ENCODE measurements at regions not wholly inside any gene's neighbourhood (a gene's known extent, or its start where the extent isn't known, plus 50 kb on each side); places are given as distances from the start of the nearest gene placed in this dataset.
"Not testable (repeated sequence)": the region's sequence is repeated elsewhere in the genome, so short reads cannot be mapped to it uniquely, and the experiment has no call there.

GRCh38 chr3:98688363-98688762 is 74.8 kb upstream of the ST3GAL6 start:
- H3K27ac Mint-ChIP-seq: no peak overlapping the region
- no peaks in the 10 kb centered on the region for H3K9me3 Mint-ChIP-seq
- no peak overlapping the region for H3K4me3 Mint-ChIP-seq
- H3K36me3 Mint-ChIP-seq (ENCODE audit: low read depth): no peaks in the 10 kb centered on the region
- no peaks in the 10 kb centered on the region for H3K4me1 Mint-ChIP-seq (ENCODE audit: low read depth)
- H3K27me3 Mint-ChIP-seq (ENCODE audit: insufficient read depth): no peaks in the 10 kb centered on the region
- no peak for DNase-seq (ENCODE audit: low spot score)
- intact Hi-C loops (cut with micrococcal nuclease): no loop called here

DNA sequence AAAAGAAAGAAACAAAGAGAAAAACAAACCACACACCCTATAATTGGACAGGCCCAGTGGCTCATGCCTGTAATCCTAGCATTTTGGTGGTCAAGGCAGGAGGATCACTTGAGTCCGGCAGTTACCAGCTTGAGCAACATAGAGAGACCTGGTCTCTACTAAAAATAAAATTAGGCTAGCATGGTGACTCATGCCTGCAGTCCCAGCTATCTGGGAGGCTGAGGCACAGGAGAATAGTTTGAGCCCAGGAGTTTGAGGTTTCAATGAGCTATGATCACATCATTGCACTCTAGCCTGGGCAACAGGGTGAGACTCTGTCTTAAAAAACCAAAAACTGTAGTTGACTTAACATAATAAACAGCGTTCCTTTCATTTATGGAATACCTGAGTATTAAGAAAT is 72.3 kb upstream of the ST3GAL6 start:
- DNase-seq (ENCODE audit: low spot score): no peak
- Mint-ChIP-seq H3K9me3 (no peaks in the 10 kb centered on the region), H3K27me3 (ENCODE audit: insufficient read depth) (no peaks in the 10 kb centered on the region), H3K36me3 (ENCODE audit: low read depth) (no peaks in the 10 kb centered on the region), H3K4me3 (no peak overlapping the region), H3K4me1 (ENCODE audit: low read depth) (no peaks in the 10 kb centered on the region), H3K27ac (no peak overlapping the region)
- intact Hi-C loops (cut with micrococcal nuclease): no loop called here

DNA sequence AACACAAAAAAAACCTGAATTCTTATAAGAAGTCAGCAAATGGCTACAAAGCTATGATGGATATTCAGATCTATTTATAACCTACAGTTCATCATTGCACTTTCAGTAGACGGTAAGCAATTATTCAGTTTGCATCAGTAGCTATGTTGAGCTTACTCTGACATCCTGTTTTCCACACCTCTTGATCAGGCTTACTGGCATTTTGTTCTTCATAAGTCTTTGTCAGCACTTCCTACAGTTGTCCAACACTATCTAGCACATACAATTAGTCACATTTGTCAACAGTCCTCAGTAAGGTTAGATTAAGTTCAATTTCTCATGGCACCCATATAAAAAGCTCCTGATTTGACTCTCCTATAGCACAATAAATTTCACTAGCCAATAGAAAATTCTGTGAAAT is 71.2 kb upstream of the ST3GAL6 start:
- no peak overlapping the region for H3K27ac Mint-ChIP-seq
- no peaks in the 10 kb centered on the region for H3K36me3 Mint-ChIP-seq (ENCODE audit: low read depth)
- intact Hi-C loops (cut with micrococcal nuclease): no loop called here
- no peaks in the 10 kb centered on the region for H3K27me3 Mint-ChIP-seq (ENCODE audit: insufficient read depth)
- H3K4me3 Mint-ChIP-seq: no peak overlapping the region
- no peaks in the 10 kb centered on the region for H3K4me1 Mint-ChIP-seq (ENCODE audit: low read depth)
- no peak for DNase-seq (ENCODE audit: low spot score)
- H3K9me3 Mint-ChIP-seq: no peaks in the 10 kb centered on the region

GRCh38 chr3:98692787-98693473 is 70.2 kb upstream of the ST3GAL6 start:
- no peak for DNase-seq (ENCODE audit: low spot score)
- H3K4me1 Mint-ChIP-seq (ENCODE audit: low read depth): no peaks in the 10 kb centered on the region
- H3K27ac Mint-ChIP-seq: no peak overlapping the region
- H3K36me3 Mint-ChIP-seq (ENCODE audit: low read depth): no peaks in the 10 kb centered on the region
- no peak overlapping the region for H3K4me3 Mint-ChIP-seq
- intact Hi-C loops (cut with micrococcal nuclease): no loop called here
- H3K9me3 Mint-ChIP-seq: no peaks in the 10 kb centered on the region
- H3K27me3 Mint-ChIP-seq (ENCODE audit: insufficient read depth): no peaks in the 10 kb centered on the region

DNA sequence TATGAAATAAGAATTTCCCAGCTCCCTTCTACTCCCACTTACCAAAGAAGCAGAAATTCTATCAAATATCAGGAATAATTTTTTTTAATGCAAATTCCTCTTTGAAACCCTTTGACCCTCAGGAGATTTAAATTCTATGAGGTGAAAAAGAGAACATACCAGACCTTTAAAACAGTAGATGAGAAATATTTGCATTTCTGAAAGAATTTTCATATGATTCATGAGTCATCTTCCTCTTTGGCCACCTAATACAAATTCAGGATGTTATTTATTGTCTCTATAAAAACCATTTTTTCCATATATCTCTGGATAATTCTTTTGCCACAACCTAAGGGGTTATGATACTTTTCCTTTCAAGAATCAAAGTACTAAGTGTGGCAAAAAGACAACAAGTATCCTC is 67.3 kb upstream of the ST3GAL6 start:
- no peak overlapping the region for H3K27ac Mint-ChIP-seq
- no peak for DNase-seq (ENCODE audit: low spot score)
- intact Hi-C loops (cut with micrococcal nuclease): no loop called here
- H3K27me3 Mint-ChIP-seq (ENCODE audit: insufficient read depth): peaks cover 5% of the 10 kb centered on the region
- H3K9me3 Mint-ChIP-seq: no peaks in the 10 kb centered on the region
- H3K4me1 Mint-ChIP-seq (ENCODE audit: low read depth): no peaks in the 10 kb centered on the region
- H3K36me3 Mint-ChIP-seq (ENCODE audit: low read depth): no peaks in the 10 kb centered on the region
- H3K4me3 Mint-ChIP-seq: no peak overlapping the region

- H3K36me3 Mint-ChIP-seq (ENCODE audit: low read depth); DNase-seq (ENCODE audit: low spot score); H3K4me3 Mint-ChIP-seq; H3K27ac Mint-ChIP-seq; H3K27me3 Mint-ChIP-seq (ENCODE audit: insufficient read depth); H3K9me3 Mint-ChIP-seq; intact Hi-C loops (cut with micrococcal nuclease); H3K4me1 Mint-ChIP-seq (ENCODE audit: low read depth): not testable (repeated sequence)
These were observed 66.8 kb upstream of the ST3GAL6 start for GRCh38 chr3:98696296-98696695.

DNA sequence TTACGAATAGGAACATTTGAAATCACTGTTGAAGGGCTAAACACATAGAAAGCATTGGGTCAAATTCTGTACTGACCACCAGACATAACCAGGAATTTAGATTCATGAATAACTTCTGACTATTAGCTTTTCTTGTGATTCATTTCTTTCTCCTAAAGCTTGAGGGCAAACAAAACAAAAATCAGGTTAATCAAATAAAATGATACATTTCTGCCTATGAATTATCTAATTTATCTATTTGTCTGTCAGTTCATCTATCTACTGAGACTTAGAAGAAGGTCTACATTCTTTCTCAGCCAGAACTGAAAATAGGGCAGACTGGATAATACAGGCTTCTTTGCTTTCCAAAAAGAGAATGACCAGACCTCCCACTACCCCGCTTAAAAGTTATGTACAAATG is 65.9 kb upstream of the ST3GAL6 start:
- Mint-ChIP-seq H3K4me1 (ENCODE audit: low read depth) (no peaks in the 10 kb centered on the region), H3K27me3 (ENCODE audit: insufficient read depth) (peaks cover 5% of the 10 kb centered on the region), H3K9me3 (no peaks in the 10 kb centered on the region), H3K36me3 (ENCODE audit: low read depth) (no peaks in the 10 kb centered on the region), H3K4me3 (no peak overlapping the region), H3K27ac (no peak overlapping the region)
- no peak for DNase-seq (ENCODE audit: low spot score)
- intact Hi-C loops (cut with micrococcal nuclease): no loop called here

GRCh38 chr3:98699132-98699531 is 64.0 kb upstream of the ST3GAL6 start:
- intact Hi-C loops (cut with micrococcal nuclease): no loop called here
- no peaks in the 10 kb centered on the region for H3K9me3 Mint-ChIP-seq
- peaks cover 5% of the 10 kb centered on the region for H3K27me3 Mint-ChIP-seq (ENCODE audit: insufficient read depth)
- no peak for DNase-seq (ENCODE audit: low spot score)
- H3K4me3 Mint-ChIP-seq: no peak overlapping the region
- no peaks in the 10 kb centered on the region for H3K4me1 Mint-ChIP-seq (ENCODE audit: low read depth)
- H3K36me3 Mint-ChIP-seq (ENCODE audit: low read depth): no peaks in the 10 kb centered on the region
- no peak overlapping the region for H3K27ac Mint-ChIP-seq

- DNase-seq (ENCODE audit: low spot score): no peak
- H3K27ac Mint-ChIP-seq: no peak overlapping the region
- no peaks in the 10 kb centered on the region for H3K36me3 Mint-ChIP-seq (ENCODE audit: low read depth)
- no peaks in the 10 kb centered on the region for H3K4me1 Mint-ChIP-seq (ENCODE audit: low read depth)
- intact Hi-C loops (cut with micrococcal nuclease): no loop called here
- H3K9me3 Mint-ChIP-seq: no peaks in the 10 kb centered on the region
- no peak overlapping the region for H3K4me3 Mint-ChIP-seq
- H3K27me3 Mint-ChIP-seq (ENCODE audit: insufficient read depth): peaks cover 5% of the 10 kb centered on the region
These were observed 62.0 kb upstream of the ST3GAL6 start for GRCh38 chr3:98701071-98701675.

DNA sequence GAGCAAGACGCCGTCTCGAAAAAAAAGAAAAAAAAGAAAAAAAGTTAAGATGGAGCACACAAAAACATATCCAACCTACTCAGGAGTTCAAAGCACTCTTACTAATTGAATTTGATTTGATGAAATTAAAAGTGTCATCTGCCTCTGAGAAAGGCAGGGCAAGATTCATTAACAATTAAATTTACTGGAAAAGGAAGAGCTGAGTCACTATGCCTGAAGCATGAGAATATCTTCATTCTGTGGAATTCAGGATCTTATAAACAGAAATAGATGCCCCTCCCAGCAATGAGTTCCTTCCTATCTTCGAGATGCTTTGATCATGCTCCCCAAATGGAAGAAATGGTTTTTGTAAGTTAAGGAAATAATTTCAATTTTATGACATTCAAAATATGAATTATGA is 61.0 kb upstream of the ST3GAL6 start:
- no peaks in the 10 kb centered on the region for H3K9me3 Mint-ChIP-seq
- intact Hi-C loops (cut with micrococcal nuclease): no loop called here
- no peak for DNase-seq (ENCODE audit: low spot score)
- H3K4me3 Mint-ChIP-seq: no peak overlapping the region
- H3K36me3 Mint-ChIP-seq (ENCODE audit: low read depth): no peaks in the 10 kb centered on the region
- no peak overlapping the region for H3K27ac Mint-ChIP-seq
- H3K4me1 Mint-ChIP-seq (ENCODE audit: low read depth): no peaks in the 10 kb centered on the region
- peaks cover 5% of the 10 kb centered on the region for H3K27me3 Mint-ChIP-seq (ENCODE audit: insufficient read depth)

DNA sequence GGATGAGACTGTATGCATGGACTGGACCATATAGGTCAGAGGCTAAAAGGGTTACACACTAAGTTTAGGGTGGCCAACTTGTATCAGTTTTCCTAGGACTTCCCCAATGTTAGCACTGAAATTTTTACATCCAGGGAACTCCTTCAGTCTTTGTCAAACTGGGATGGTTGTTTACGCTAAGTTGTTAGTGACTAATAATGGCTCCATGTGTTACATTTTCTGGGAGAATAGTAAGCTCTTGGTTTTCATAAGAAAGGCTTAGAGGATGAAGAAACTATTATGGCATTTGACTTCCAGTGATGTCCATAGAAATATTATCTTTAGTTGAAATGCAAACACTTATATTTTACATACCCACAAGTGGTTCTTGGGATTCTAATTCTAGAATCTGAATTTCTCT is 57.9 kb upstream of the ST3GAL6 start:
- intact Hi-C loops (cut with micrococcal nuclease): no loop called here
- H3K4me1 Mint-ChIP-seq (ENCODE audit: low read depth): no peaks in the 10 kb centered on the region
- H3K27ac Mint-ChIP-seq: no peak overlapping the region

GRCh38 chr3:98705694-98706093 is 57.4 kb upstream of the ST3GAL6 start:
- H3K27ac Mint-ChIP-seq: no peak overlapping the region
- H3K4me3 Mint-ChIP-seq: no peak overlapping the region
- H3K9me3 Mint-ChIP-seq: no peaks in the 10 kb centered on the region
- no peaks in the 10 kb centered on the region for H3K36me3 Mint-ChIP-seq (ENCODE audit: low read depth)
- H3K27me3 Mint-ChIP-seq (ENCODE audit: insufficient read depth): no peaks in the 10 kb centered on the region
- intact Hi-C loops (cut with micrococcal nuclease): no loop called here
- no peak for DNase-seq (ENCODE audit: low spot score)
- H3K4me1 Mint-ChIP-seq (ENCODE audit: low read depth): no peaks in the 10 kb centered on the region

More for the DNA sequence above, 57.9 kb upstream of the ST3GAL6 start:
- H3K4me3 Mint-ChIP-seq: no peak overlapping the region
- H3K9me3 Mint-ChIP-seq: no peaks in the 10 kb centered on the region
- no peak for DNase-seq (ENCODE audit: low spot score)
- no peaks in the 10 kb centered on the region for H3K27me3 Mint-ChIP-seq (ENCODE audit: insufficient read depth)
- H3K36me3 Mint-ChIP-seq (ENCODE audit: low read depth): no peaks in the 10 kb centered on the region

- H3K9me3 Mint-ChIP-seq; intact Hi-C loops (cut with micrococcal nuclease); H3K36me3 Mint-ChIP-seq (ENCODE audit: low read depth); H3K4me1 Mint-ChIP-seq (ENCODE audit: low read depth); H3K27ac Mint-ChIP-seq; H3K4me3 Mint-ChIP-seq; DNase-seq (ENCODE audit: low spot score); H3K27me3 Mint-ChIP-seq (ENCODE audit: insufficient read depth): not testable (repeated sequence)
These were observed 54.5 kb upstream of the ST3GAL6 start for GRCh38 chr3:98708681-98709080.

DNA sequence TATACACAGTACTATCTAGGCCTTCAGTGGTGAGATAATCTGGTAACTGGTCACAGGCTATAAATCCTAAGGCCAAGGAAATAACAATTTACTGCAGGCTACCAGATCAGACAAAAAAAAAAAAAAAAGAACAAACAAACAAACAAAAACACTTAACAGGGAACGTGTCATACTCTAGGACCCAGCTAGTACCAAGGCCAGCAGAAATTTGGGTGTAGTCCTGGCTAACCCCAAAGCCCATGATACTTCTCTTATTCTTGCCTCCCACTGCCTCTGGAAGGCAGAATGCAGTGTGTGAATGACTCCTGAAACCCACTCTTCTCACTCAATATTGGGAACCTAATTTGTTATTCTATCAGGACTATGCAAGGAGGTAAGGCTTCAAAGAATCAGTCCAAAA is 53.7 kb upstream of the ST3GAL6 start:
- Mint-ChIP-seq H3K27ac (no peak overlapping the region), H3K4me1 (ENCODE audit: low read depth) (no peaks in the 10 kb centered on the region), H3K36me3 (ENCODE audit: low read depth) (no peaks in the 10 kb centered on the region), H3K4me3 (no peak overlapping the region), H3K27me3 (ENCODE audit: insufficient read depth) (no peaks in the 10 kb centered on the region), H3K9me3 (no peaks in the 10 kb centered on the region)
- intact Hi-C loops (cut with micrococcal nuclease): no loop called here
- DNase-seq (ENCODE audit: low spot score): no peak

All from activated T-helper 1 cell treated with anti-CD3 and anti-CD28 coated beads, Interleukin-12 subunit alpha, Interleukin-12 subunit beta, Interleukin-2, Interleukin-4 antibody, amounts not matched to agents 30 ng/mL and 10 ng/mL and 1 ng/mL, durations not matched to agents 14 hours and 24 hours and 36 hours (primary cell).